H1 (cell line): ENCODE measurements at regions not wholly inside any gene's neighbourhood (a gene's known extent, or its start where the extent isn't known, plus 50 kb on each side); places are given as distances from the start of the nearest gene placed in this dataset.

Experiments
- CTCF ChIA-PET: fragments of 300-600 bp; sonication (Branson Sonifier 250); formaldehyde crosslinking; loops from one replicate; lab custom pipeline; 2021; ENCODE audit not compliant: partially characterized antibody; lab: Charles Lee
- POLR2A ChIA-PET: fragments of 300-600 bp; sonication (Branson Sonifier 250); formaldehyde crosslinking; loops from one replicate; lab custom pipeline; 2021; ENCODE audit warnings: inconsistent platforms; ENCODE audit not compliant: partially characterized antibody; lab: Charles Lee
- DNase-seq, 2 experiments: peaks; one replicate each; pipeline versions ENCODE4 v3.0.0 to v3.0.0-alpha.2; 2010 to 2022; ENCODE audit warnings: low spot score in 2 of 2, low read depth in 1 of 2, mixed read lengths in 1 of 2
- FAIRE-seq: peaks from 2 replicates; lab custom pipeline; 2011; peaks lifted over from hg19 to GRCh38; lab: Jason Lieb, UNC
- H2AFZ ChIP-seq: 2 replicates; pipeline ENCODE4 v1.8.1; 2012; ENCODE audit warnings: low read length, inconsistent platforms
- H2AK5ac ChIP-seq: 2 replicates; pipeline ENCODE4 v1.6.1; 2013; ENCODE audit warnings: low read depth, low read length
- H2BK120ac ChIP-seq: replicated peaks from 2 replicates; pipeline ENCODE3; 2013; ENCODE audit warnings: low read depth, low read length, inconsistent platforms
- H2BK12ac ChIP-seq: 2 replicates; pipeline ENCODE4 v1.6.1; 2013; ENCODE audit warnings: low read depth, low read length
- H2BK15ac ChIP-seq: 2 replicates; pipeline ENCODE4 v1.6.1; 2013; ENCODE audit warnings: low read length
- H2BK20ac ChIP-seq: 2 replicates; pipeline ENCODE4 v1.6.1; 2013; ENCODE audit warnings: low read length
- H2BK5ac ChIP-seq: 2 replicates; pipeline ENCODE4 v1.6.1; 2013; ENCODE audit warnings: low read depth, low read length
- H3K14ac ChIP-seq: 2 replicates; pipeline ENCODE4 v1.6.1; 2013; ENCODE audit warnings: inconsistent platforms; ENCODE audit not compliant: insufficient read length
- H3K18ac ChIP-seq: 2 replicates; pipeline ENCODE4 v1.6.1; 2013; ENCODE audit warnings: low read length; ENCODE audit errors: extremely low read depth
- H3K23ac ChIP-seq: 2 replicates; pipeline ENCODE4 v1.6.1; 2013; ENCODE audit warnings: inconsistent platforms; ENCODE audit not compliant: insufficient read length
- H3K23me2 ChIP-seq: 2 replicates; pipeline ENCODE4 v1.6.1; 2013; ENCODE audit warnings: low read depth, low read length
- H3K27ac ChIP-seq: 2 replicates; pipeline ENCODE4 v1.6.1; 2011; ENCODE audit warnings: low read depth, low read length, inconsistent platforms
- H3K27me3 ChIP-seq, 4 experiments: replicated peaks in 1 of 4; 1 replicate in 1 of 4; 2 replicates in 3 of 4; pipeline versions ENCODE4 v1.6.1 to v1.8.1; 2011 to 2013; ENCODE audit warnings: low read length in 3 of 4, mild to moderate bottlenecking in 3 of 4, inconsistent platforms in 2 of 4, mixed read lengths in 2 of 4, moderate library complexity in 1 of 4; ENCODE audit not compliant: control insufficient read depth in 3 of 4, insufficient read depth in 3 of 4; ENCODE audit errors: extremely low read depth in 1 of 4
- H3K36me3 ChIP-seq, 4 experiments: 2 replicates each; pipeline versions ENCODE4 v1.6.1 to v1.8.1; 2011 to 2013; ENCODE audit warnings: mild to moderate bottlenecking in 4 of 4, low read length in 3 of 4, moderate library complexity in 2 of 4, control low read depth in 1 of 4, inconsistent platforms in 1 of 4; ENCODE audit not compliant: insufficient read depth in 4 of 4, control insufficient read depth in 2 of 4
- H3K4ac ChIP-seq: replicated peaks from 2 replicates; pipeline ENCODE3; 2013; ENCODE audit warnings: low read length, low read depth, mixed read lengths, inconsistent platforms; ENCODE audit not compliant: insufficient read length
- H3K4me1 ChIP-seq, 4 experiments: replicated peaks in 1 of 4; 1 replicate in 1 of 4; 2 replicates in 3 of 4; pipeline versions ENCODE4 v1.6.1 to v1.8.1; 2011 to 2013; ENCODE audit warnings: low read length in 3 of 4, inconsistent platforms in 2 of 4, mixed read lengths in 1 of 4; ENCODE audit not compliant: insufficient read depth in 4 of 4, control insufficient read depth in 3 of 4
- H3K4me2 ChIP-seq, 2 experiments: 2 replicates each; pipeline versions ENCODE4 v1.6.1 to v1.8.1; 2011 to 2013; ENCODE audit warnings: low read depth in 2 of 2, low read length in 2 of 2, control low read depth in 1 of 2, inconsistent platforms in 1 of 2, mild to moderate bottlenecking in 1 of 2; ENCODE audit not compliant: insufficient read depth in 1 of 2
- H3K4me3 ChIP-seq, 4 experiments: fragments of 200-600, 300-600 bp in 1 of 4; sonication (generic), shearing (Covaris generic), sonication (Bioruptor Twin) in 1 of 4; 2 replicates each; pipeline versions ENCODE4 v1.5.1 to v1.8.1; 2011 to 2016; ENCODE audit warnings: low read length in 4 of 4, low read depth in 3 of 4, control low read depth in 2 of 4, inconsistent platforms in 2 of 4, mild to moderate bottlenecking in 2 of 4, mixed read lengths in 1 of 4, moderate library complexity in 1 of 4; ENCODE audit not compliant: insufficient read depth in 2 of 4; ENCODE audit errors: extremely low read depth in 1 of 4
- H3K56ac ChIP-seq: replicated peaks from 2 replicates; pipeline ENCODE3; 2013; ENCODE audit warnings: low read depth, mild to moderate bottlenecking, mixed read lengths, low read length, inconsistent platforms; ENCODE audit not compliant: insufficient read length
- H3K79me1 ChIP-seq: 2 replicates; pipeline ENCODE4 v1.6.1; 2013; ENCODE audit warnings: low read depth, low read length, control low read depth
- H3K79me2 ChIP-seq, 2 experiments: 2 replicates each; pipeline versions ENCODE4 v1.6.1 to v1.8.1; 2012 to 2013; ENCODE audit warnings: low read length in 2 of 2, mild to moderate bottlenecking in 2 of 2, inconsistent platforms in 1 of 2; ENCODE audit not compliant: insufficient read depth in 2 of 2, control insufficient read depth in 1 of 2
- H3K9ac ChIP-seq, 4 experiments: replicated peaks in 1 of 4; 1 replicate in 1 of 4; 2 replicates in 3 of 4; pipeline versions ENCODE4 v1.6.1 to v1.8.1; 2011 to 2013; ENCODE audit warnings: low read depth in 3 of 4, low read length in 3 of 4, control low read depth in 2 of 4, mild to moderate bottlenecking in 2 of 4, moderate library complexity in 2 of 4, inconsistent platforms in 1 of 4; ENCODE audit errors: extremely low read depth in 1 of 4
- H3K9me3 ChIP-seq, 2 experiments: 2 replicates each; pipeline versions ENCODE4 v1.6.1 to v1.8.1; 2012 to 2013; ENCODE audit warnings: mild to moderate bottlenecking in 2 of 2, moderate library complexity in 2 of 2, control low read depth in 1 of 2, inconsistent platforms in 1 of 2, low read depth in 1 of 2, low read length in 1 of 2, mixed read lengths in 1 of 2; ENCODE audit not compliant: insufficient read depth in 2 of 2
- H4K20me1 ChIP-seq, 2 experiments: replicated peaks in 1 of 2; 2 replicates each; pipeline versions ENCODE3 to v1.8.1; 2011 to 2013; ENCODE audit warnings: inconsistent platforms in 2 of 2, low read length in 2 of 2, mild to moderate bottlenecking in 1 of 2; ENCODE audit not compliant: insufficient read depth in 2 of 2, control insufficient read depth in 1 of 2
- H4K5ac ChIP-seq: 2 replicates; pipeline ENCODE4 v1.6.1; 2013; ENCODE audit warnings: low read length, low read depth, mixed read lengths, inconsistent platforms; ENCODE audit not compliant: insufficient read length
- H4K8ac ChIP-seq: 2 replicates; pipeline ENCODE4 v1.8.0; 2013; ENCODE audit warnings: mild to moderate bottlenecking, moderate library complexity, low read length, inconsistent platforms; ENCODE audit not compliant: insufficient read depth; ENCODE audit errors: extremely low read depth
- H4K91ac ChIP-seq: replicated peaks from 2 replicates; pipeline ENCODE3; 2013; ENCODE audit warnings: low read length, mixed read lengths, inconsistent platforms; ENCODE audit not compliant: insufficient read length
- SP2 ChIP-seq: IDR thresholded peaks from 2 replicates; pipeline ENCODE4 v1.6.1; 2012; ENCODE audit warnings: mild to moderate bottlenecking, low read length, inconsistent platforms
- TCF12 ChIP-seq: IDR thresholded peaks from 2 replicates; pipeline ENCODE4 v1.6.1; 2011; ENCODE audit warnings: low read depth, mild to moderate bottlenecking, low read length
- WGBS, 2 experiments: shearing (Covaris generic) in 1 of 2; methylation state at CpG; one replicate each; pipeline versions ENCODE4 v1.1.6 to v1.1.7; 2013 to 2015; ENCODE audit warnings: low lambda C conversion rate in 2 of 2, mixed read lengths in 2 of 2, inconsistent platforms in 1 of 2, low coverage in 1 of 2, missing lambda C conversion rate in 1 of 2; ENCODE audit not compliant: insufficient replicate concordance in 2 of 2, insufficient coverage in 1 of 2, insufficient read length in 1 of 2; ENCODE audit errors: extremely low coverage in 1 of 2, missing lambda C conversion rate in 1 of 2; 5-methylcytosine and 5-hydroxymethylcytosine counted together

GRCh38 chr1:181405584-181405983 lies 77.7 kb upstream of the CACNA1E start:
- no peaks in the 10 kb centered on the region for H3K9me3 ChIP-seq
- no peaks in the 10 kb centered on the region for H3K27me3 ChIP-seq
- no peak overlapping the region for H2AK5ac ChIP-seq
- no peak overlapping the region for H2BK5ac ChIP-seq
- no peak overlapping the region for H3K9ac ChIP-seq
- H3K36me3 ChIP-seq, result no peaks in the 10 kb centered on the region
- no peak overlapping the region for H2BK120ac ChIP-seq
- H3K4ac ChIP-seq, result no peak overlapping the region
- H3K79me2 ChIP-seq, result no peaks in the 10 kb centered on the region
- no peak overlapping the region for H3K56ac ChIP-seq
- H4K8ac ChIP-seq, result no peak overlapping the region
- no peaks in the 10 kb centered on the region for H3K23me2 ChIP-seq
- no peak overlapping the region for H3K23ac ChIP-seq
- no peaks in the 10 kb centered on the region for H4K20me1 ChIP-seq
- WGBS, 2 experiments, result 91% methylated on average over 2 of the region's 2 CpGs; no CpG with 5 or more reads in 1 of the 2 experiments
- no peak for TF ChIP-seq TCF12
- no peak for TF ChIP-seq SP2
- no peak for FAIRE-seq
- H4K91ac ChIP-seq, result no peak overlapping the region
- H2BK15ac ChIP-seq, result no peak overlapping the region
- no peak overlapping the region for H3K18ac ChIP-seq
- ChIA-PET CTCF (interaction anchor here (0.8 to 1.8 kb wide), 4 partner anchors 15 to 236 kb away, joined by 3 to 8 read pairs (median 4); no protein-coding TSS in a partner anchor), POLR2A (no interaction called here)
- H3K14ac ChIP-seq, result no peak overlapping the region
- no peaks in the 10 kb centered on the region for H3K79me1 ChIP-seq
- H3K4me3 ChIP-seq, result no peak overlapping the region
- no peak overlapping the region for H3K27ac ChIP-seq
- H3K4me1 ChIP-seq, result no peaks in the 10 kb centered on the region
- H2BK20ac ChIP-seq, result no peak overlapping the region
- H4K5ac ChIP-seq, result no peak overlapping the region
- H2AFZ ChIP-seq, result 0 out of 2 replicates have a peak overlapping the region, but pooled peaks have one; percentile 10
- DNase-seq, result no peak
- no peak overlapping the region for H2BK12ac ChIP-seq
- H3K4me2 ChIP-seq, result no peak overlapping the region
